GM12874 (cell line): ENCODE measurements at regions not wholly inside any gene's neighbourhood (a gene's known extent, or its start where the extent isn't known, plus 50 kb on each side); places are given as distances from the start of the nearest gene placed in this dataset.

ENCODE experiments used
- CTCF ChIP-seq: IDR thresholded peaks from 2 replicates; pipeline ENCODE4 v1.5.1; 2011; ENCODE audit warnings: low read depth, mild to moderate bottlenecking, control low read depth, low read length, moderate library complexity; ENCODE audit not compliant: insufficient read depth

DNA sequence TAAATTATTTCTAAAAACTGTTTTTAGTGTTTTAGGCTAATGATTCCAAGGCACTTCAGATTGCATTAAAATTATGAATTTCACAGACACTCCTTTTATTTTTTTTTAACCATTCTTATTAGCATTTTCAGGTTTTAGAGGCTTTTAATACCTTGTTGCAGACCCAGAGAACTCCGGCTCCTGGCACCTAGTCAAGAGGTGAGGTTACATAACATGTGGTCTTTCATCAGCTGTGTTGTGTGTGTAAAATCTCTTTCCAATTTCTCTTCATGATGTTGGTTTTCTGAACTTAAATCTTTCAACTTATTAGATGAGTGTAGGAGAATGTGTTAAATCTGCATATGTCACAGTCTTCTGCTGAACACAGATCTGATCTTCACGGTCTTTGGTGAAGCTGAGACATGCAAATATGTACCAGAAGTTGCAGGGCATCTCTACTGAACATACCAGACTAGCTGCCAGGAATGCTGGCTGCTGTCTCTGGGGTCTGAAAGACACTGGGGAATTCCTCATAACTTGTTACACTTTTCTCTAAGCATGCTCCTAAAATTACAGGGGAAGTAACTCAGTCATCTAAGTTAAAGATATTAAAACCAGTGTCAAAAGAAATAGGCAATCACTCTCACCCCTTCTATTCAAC lies 1165.3 kb downstream of the EFNB2 start:
- no peak for TF ChIP-seq CTCF

- no peak for TF ChIP-seq CTCF
These were observed 1166.7 kb downstream of the EFNB2 start for GRCh38 chr13:105368781-105369180.

- TF ChIP-seq CTCF = no peak
These were observed 1169.6 kb downstream of the EFNB2 start for GRCh38 chr13:105365831-105366230.

GRCh38 chr13:105365021-105365550 lies 1170.4 kb downstream of the EFNB2 start:
- no peak for TF ChIP-seq CTCF

GRCh38 chr13:105364191-105364590 lies 1171.3 kb downstream of the EFNB2 start:
- TF ChIP-seq CTCF = no peak

GRCh38 chr13:105363261-105364190 lies 1171.9 kb downstream of the EFNB2 start:
- no peak for TF ChIP-seq CTCF

- no peak for TF ChIP-seq CTCF
These were observed 1181.8 kb downstream of the EFNB2 start for GRCh38 chr13:105353654-105354053.
